AG04449 (cell line): ENCODE measurements at regions not wholly inside any gene's neighbourhood (a gene's known extent, or its start where the extent isn't known, plus 50 kb on each side); places are given as distances from the start of the nearest gene placed in this dataset.
A peak's percentile ranks its signal among the peaks of the same experiment; 100 is the strongest.

ENCODE experiments used
- CTCF ChIA-PET: fragments of 350-600 bp; formaldehyde crosslinking; extraction: SDS; loops from one replicate; lab custom pipeline; 2021; ENCODE audit warnings: antibody characterized with exemption; lab: Yijun Ruan, JAX
- POLR2A ChIA-PET: fragments of 400-600, 350-600 bp; formaldehyde crosslinking; extraction: SDS; loops from one replicate; lab custom pipeline; 2020; ENCODE audit warnings: antibody characterized with exemption, inconsistent platforms; lab: Yijun Ruan, JAX
- DNase-seq: peaks from one replicate; pipeline ENCODE4 v3.0.0-alpha.2; 2010; ENCODE audit warnings: low read depth, low spot score
- H3K4me3 ChIP-seq: 2 replicates; pipeline ENCODE4 v1.5.1; 2011; ENCODE audit warnings: low read depth, mild to moderate bottlenecking, control low read depth, low read length
- CTCF ChIP-seq: IDR thresholded peaks from one replicate; pipeline ENCODE4 v1.5.1; 2011; ENCODE audit warnings: mild to moderate bottlenecking, moderate library complexity, low read length, control low read depth, inconsistent platforms; ENCODE audit not compliant: insufficient read depth; ENCODE audit errors: missing control alignments

GRCh38 chr3:182704926-182705325 is 88.4 kb upstream of the ATP11B start:
- H3K4me3 ChIP-seq = no peak overlapping the region
- TF ChIP-seq CTCF = no peak
- no peak for DNase-seq
- CTCF ChIA-PET = interaction anchor here (1.1 kb wide), 1 partner anchor 996 kb away, joined by 3 read pairs; no protein-coding TSS in a partner anchor
- POLR2A ChIA-PET = no interaction called here

- ChIA-PET CTCF (interaction anchor here (0.7 to 6.7 kb wide), 7 partner anchors 9 to 129 kb away, joined by 3 to 55 read pairs (median 5); no protein-coding TSS in a partner anchor), POLR2A (no interaction called here)
- no peak overlapping the region for H3K4me3 ChIP-seq
- TF ChIP-seq CTCF = no peak
- no peak for DNase-seq
Measured at GRCh38 chr3:182708810-182709209, 84.5 kb upstream of the ATP11B start.

- no peak for DNase-seq
- no peak for TF ChIP-seq CTCF
- no peak overlapping the region for H3K4me3 ChIP-seq
- ChIA-PET CTCF (interaction anchor here (1.0 to 6.7 kb wide), 5 partner anchors 8 to 128 kb away, joined by 4 to 55 read pairs (median 5); no protein-coding TSS in a partner anchor), POLR2A (no interaction called here)
Measured at GRCh38 chr3:182709306-182709705, 84.0 kb upstream of the ATP11B start.

GRCh38 chr3:182710557-182711157 is 82.6 kb upstream of the ATP11B start:
- CTCF ChIA-PET = interaction anchor here (0.6 to 7.3 kb wide), 22 partner anchors 11 to 1010 kb away, joined by 3 to 76 read pairs (median 4); no protein-coding TSS in a partner anchor
- TF ChIP-seq CTCF = peak; percentile 41
- no peak overlapping the region for H3K4me3 ChIP-seq
- POLR2A ChIA-PET = no interaction called here
- DNase-seq = no peak

GRCh38 chr3:182711261-182711683 is 82.0 kb upstream of the ATP11B start:
- CTCF ChIA-PET = interaction anchor here (0.6 to 7.3 kb wide), 20 partner anchors 11 to 1011 kb away, joined by 3 to 76 read pairs (median 4); no protein-coding TSS in a partner anchor
- H3K4me3 ChIP-seq = no peak overlapping the region
- DNase-seq = no peak
- no peak for TF ChIP-seq CTCF
- POLR2A ChIA-PET = no interaction called here

GRCh38 chr3:182711853-182712252 is 81.5 kb upstream of the ATP11B start:
- ChIA-PET POLR2A (no interaction called here), CTCF (interaction anchor here (0.7 to 7.3 kb wide), 13 partner anchors 10 to 1003 kb away, joined by 3 to 76 read pairs (median 3); no protein-coding TSS in a partner anchor)
- no peak for TF ChIP-seq CTCF
- no peak overlapping the region for H3K4me3 ChIP-seq
- no peak for DNase-seq
